ENCODE measurements at regions not wholly inside any gene's neighbourhood (a gene's known extent, or its start where the extent isn't known, plus 50 kb on each side); places are given as distances from the start of the nearest gene placed in this dataset.
A peak's percentile ranks its signal among the peaks of the same experiment; 100 is the strongest.
"Not testable (repeated sequence)": the region's sequence is repeated elsewhere in the genome, so short reads cannot be mapped to it uniquely, and the experiment has no call there.

GRCh38 chr15:92819278-92820235 lies 80.6 kb upstream of the CHD2 start:
- peaks cover 57% of the 10 kb centered on the region for H3K4me1 Mint-ChIP-seq (ENCODE audit: unreplicated experiment)
- H3K9me3 Mint-ChIP-seq, result no peaks in the 10 kb centered on the region
- peaks cover 4% of the 10 kb centered on the region for H3K36me3 Mint-ChIP-seq
- no peak for TF ChIP-seq CTCF (conservative IDR thresholded peaks at IDR 0.05)
- peak overlapping the region; percentile 90 for H3K4me3 Mint-ChIP-seq
- no peak for DNase-seq (ENCODE audit: extremely low spot score, unreplicated experiment)
- no peaks in the 10 kb centered on the region for H3K27me3 Mint-ChIP-seq
- peak overlapping the region; percentile 100 for H3K27ac Mint-ChIP-seq

DNA sequence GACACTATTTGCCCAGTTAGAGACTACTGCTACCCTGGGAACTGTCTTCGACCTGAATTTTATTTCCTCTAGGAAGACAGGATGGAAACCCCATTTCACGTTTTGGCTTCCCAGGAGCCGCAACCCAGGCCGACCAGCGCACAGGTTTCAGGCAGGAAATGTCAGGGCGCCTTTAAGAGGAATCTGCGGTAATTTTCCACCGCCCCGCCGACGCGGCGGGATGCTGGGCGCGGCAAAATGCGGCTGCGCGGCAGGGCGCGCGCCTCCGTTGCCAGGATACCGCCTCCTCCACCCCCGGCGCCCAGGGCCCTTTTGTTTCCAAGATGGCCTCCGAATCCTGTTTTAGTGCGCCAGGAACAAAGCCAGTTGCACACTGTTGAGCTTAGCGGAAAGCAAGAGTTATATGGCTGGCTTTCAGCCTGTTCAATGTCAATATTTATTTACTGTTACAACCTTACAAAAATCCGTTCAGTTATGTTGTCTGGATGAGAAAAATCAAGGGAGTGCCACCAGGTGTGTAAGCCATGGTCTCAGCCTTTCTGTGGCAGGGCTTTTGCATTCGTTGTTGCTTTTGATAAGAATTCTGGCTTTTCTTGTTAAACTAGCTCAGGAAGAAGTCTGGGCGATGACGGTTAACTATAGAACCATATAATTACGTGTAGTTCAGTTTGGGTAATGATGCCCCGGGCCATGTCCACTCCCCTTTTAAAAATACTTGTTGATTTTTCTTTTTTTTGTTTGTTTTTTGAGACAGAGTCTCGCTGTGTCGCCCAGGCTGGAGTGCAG lies 79.7 kb upstream of the CHD2 start:
- H3K4me1 Mint-ChIP-seq (ENCODE audit: unreplicated experiment), result peaks cover 62% of the 10 kb centered on the region
- peak overlapping the region; percentile 100 for H3K27ac Mint-ChIP-seq
- H3K36me3 Mint-ChIP-seq, result peaks cover 4% of the 10 kb centered on the region
- H3K9me3 Mint-ChIP-seq, result no peaks in the 10 kb centered on the region
- no peaks in the 10 kb centered on the region for H3K27me3 Mint-ChIP-seq
- no peak for TF ChIP-seq CTCF (conservative IDR thresholded peaks at IDR 0.05)
- H3K4me3 Mint-ChIP-seq, result peak overlapping the region; percentile 90
- peak; percentile 93 for DNase-seq (ENCODE audit: extremely low spot score, unreplicated experiment)

- Mint-ChIP-seq H3K27me3 (no peaks in the 10 kb centered on the region), H3K36me3 (peaks cover 4% of the 10 kb centered on the region), H3K9me3 (no peaks in the 10 kb centered on the region), H3K4me3 (peak overlapping the region; percentile 69), H3K27ac (peak overlapping the region; percentile 100), H3K4me1 (ENCODE audit: unreplicated experiment) (peaks cover 67% of the 10 kb centered on the region)
- DNase-seq (ENCODE audit: extremely low spot score, unreplicated experiment), result no peak
- no peak for TF ChIP-seq CTCF (conservative IDR thresholded peaks at IDR 0.05)
These were observed 78.5 kb upstream of the CHD2 start for GRCh38 chr15:92821491-92822116.

GRCh38 chr15:92822216-92823144 lies 77.6 kb upstream of the CHD2 start:
- Mint-ChIP-seq H3K36me3 (peaks cover 2% of the 10 kb centered on the region), H3K27ac (peak overlapping the region; percentile 100), H3K27me3 (no peaks in the 10 kb centered on the region), H3K9me3 (no peaks in the 10 kb centered on the region), H3K4me3 (peak overlapping the region; percentile 69), H3K4me1 (ENCODE audit: unreplicated experiment) (peaks cover 64% of the 10 kb centered on the region)
- no peak for TF ChIP-seq CTCF (conservative IDR thresholded peaks at IDR 0.05)
- DNase-seq (ENCODE audit: extremely low spot score, unreplicated experiment), result no peak

- DNase-seq (ENCODE audit: extremely low spot score, unreplicated experiment), result no peak
- H3K27me3 Mint-ChIP-seq, result no peaks in the 10 kb centered on the region
- peak overlapping the region; percentile 77 for H3K27ac Mint-ChIP-seq
- no peaks in the 10 kb centered on the region for H3K36me3 Mint-ChIP-seq
- H3K4me3 Mint-ChIP-seq, result no peak overlapping the region
- TF ChIP-seq CTCF (conservative IDR thresholded peaks at IDR 0.05), result no peak
- no peaks in the 10 kb centered on the region for H3K9me3 Mint-ChIP-seq
- peaks cover 41% of the 10 kb centered on the region for H3K4me1 Mint-ChIP-seq (ENCODE audit: unreplicated experiment)
These were observed 74.1 kb upstream of the CHD2 start for GRCh38 chr15:92825985-92826384.

DNA sequence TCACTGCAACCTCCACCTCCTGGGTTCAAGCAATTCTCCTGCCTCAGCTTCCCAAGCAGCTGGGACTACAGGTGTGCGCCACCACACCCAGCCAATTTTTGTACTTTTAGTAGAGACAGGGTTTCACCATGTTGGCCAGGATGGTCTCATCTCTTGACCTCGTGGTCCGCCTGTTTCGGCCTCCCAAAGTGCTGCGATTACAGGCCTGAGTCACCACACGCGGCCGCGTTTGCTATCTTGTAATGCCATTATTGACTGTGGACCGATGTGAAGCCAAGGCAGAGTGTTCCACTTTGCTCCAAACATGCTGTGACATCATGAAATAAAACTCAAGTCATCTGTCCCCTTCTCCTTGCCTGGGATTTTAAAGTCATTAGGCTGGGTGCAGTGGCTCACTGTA lies 72.1 kb upstream of the CHD2 start:
- H3K9me3 Mint-ChIP-seq; H3K27me3 Mint-ChIP-seq; DNase-seq (ENCODE audit: extremely low spot score, unreplicated experiment); H3K27ac Mint-ChIP-seq; H3K4me3 Mint-ChIP-seq; H3K36me3 Mint-ChIP-seq: not testable (repeated sequence)
- H3K4me1 Mint-ChIP-seq (ENCODE audit: unreplicated experiment), result peaks cover 43% of the 10 kb centered on the region

Data from type B pancreatic cell (in vitro differentiated cells).